Subcutaneous abdominal adipose tissue (tissue), 5 donors: ENCODE measurements at regions not wholly inside any gene's neighbourhood (a gene's known extent, or its start where the extent isn't known, plus 50 kb on each side); places are given as distances from the start of the nearest gene placed in this dataset.
"Not testable (repeated sequence)": the region's sequence is repeated elsewhere in the genome, so short reads cannot be mapped to it uniquely, and the experiment has no call there.

Experiments
- H3K27ac ChIP-seq: one replicate; pipeline ENCODE4 v1.7.0; 2013; ENCODE audit warnings: low read depth, mild to moderate bottlenecking, inconsistent platforms, low read length, moderate library complexity
- H3K27me3 ChIP-seq, 5 donors: one replicate each; pipeline ENCODE4 v1.7.0; 2013; ENCODE audit warnings: low read length in 5 of 5, inconsistent platforms in 1 of 5; ENCODE audit not compliant: control insufficient read depth in 5 of 5, insufficient read depth in 4 of 5
- H3K36me3 ChIP-seq, 5 donors: one replicate each; pipeline ENCODE4 v1.7.0; 2013; ENCODE audit warnings: low read length in 5 of 5; ENCODE audit not compliant: control insufficient read depth in 5 of 5, insufficient read depth in 5 of 5
- H3K4me1 ChIP-seq, 5 donors: one replicate each; pipeline ENCODE4 v1.7.0; 2013; ENCODE audit warnings: low read length in 5 of 5, mild to moderate bottlenecking in 3 of 5, moderate library complexity in 1 of 5; ENCODE audit not compliant: control insufficient read depth in 5 of 5, insufficient read depth in 5 of 5
- H3K4me3 ChIP-seq, 5 donors: one replicate each; pipeline ENCODE4 v1.7.0; 2013; ENCODE audit warnings: low read length in 5 of 5, low read depth in 1 of 5
- H3K9ac ChIP-seq, 5 donors: one replicate each; pipeline ENCODE4 v1.7.0; 2013; ENCODE audit warnings: low read length in 5 of 5, mild to moderate bottlenecking in 4 of 5, moderate library complexity in 3 of 5
- H3K9me3 ChIP-seq, 5 donors: one replicate each; pipeline ENCODE4 v1.7.0; 2013; ENCODE audit warnings: low read length in 5 of 5; ENCODE audit not compliant: control insufficient read depth in 5 of 5
- donor health status: healthy.
- donor health status: healthy.
- donor health status: healthy.
- donor health status: healthy.
- donor health status: healthy.

DNA sequence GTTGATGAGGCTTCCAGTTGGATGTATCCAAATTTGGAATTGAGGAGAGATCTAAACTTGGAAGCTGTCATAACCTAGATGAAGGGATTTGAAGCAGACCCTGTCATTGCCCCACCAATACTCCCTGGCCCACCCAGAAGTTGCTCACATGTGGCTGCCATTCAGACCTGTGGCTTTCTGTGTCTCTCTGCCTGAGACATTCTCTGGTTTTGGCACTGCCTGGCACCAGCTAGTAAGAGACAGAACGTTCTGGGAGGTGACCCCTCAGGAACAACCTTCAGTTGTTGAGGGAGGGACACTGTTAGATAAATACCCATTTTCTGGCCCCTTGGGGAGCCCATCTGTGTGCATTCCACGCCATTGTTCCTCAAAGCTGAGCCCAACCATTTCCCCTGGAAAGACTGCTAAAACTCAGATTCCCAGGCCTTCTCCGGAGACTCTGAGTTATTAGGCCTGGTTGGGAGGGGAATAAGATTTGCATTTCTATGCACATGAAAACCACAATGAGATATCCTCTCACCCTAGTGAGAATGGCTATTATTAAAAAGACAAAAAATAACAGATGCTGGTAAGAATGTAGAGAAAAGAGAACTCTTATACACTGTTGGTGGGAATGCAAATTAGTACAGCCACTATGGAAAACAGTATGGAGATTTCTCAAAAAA is 290.4 kb downstream of the TSHZ3 start:
- Histone ChIP-seq H3K27me3 (no peaks in the 10 kb centered on the region), H3K4me3 (no peak overlapping the region), H3K36me3 (no peaks in the 10 kb centered on the region), H3K9ac (no peak overlapping the region), H3K4me1 (no peaks in the 10 kb centered on the region), H3K27ac (no peak overlapping the region), H3K9me3 (peaks cover 0 to 6% (median 0%) of the 10 kb centered on the region in 5 donors)

DNA sequence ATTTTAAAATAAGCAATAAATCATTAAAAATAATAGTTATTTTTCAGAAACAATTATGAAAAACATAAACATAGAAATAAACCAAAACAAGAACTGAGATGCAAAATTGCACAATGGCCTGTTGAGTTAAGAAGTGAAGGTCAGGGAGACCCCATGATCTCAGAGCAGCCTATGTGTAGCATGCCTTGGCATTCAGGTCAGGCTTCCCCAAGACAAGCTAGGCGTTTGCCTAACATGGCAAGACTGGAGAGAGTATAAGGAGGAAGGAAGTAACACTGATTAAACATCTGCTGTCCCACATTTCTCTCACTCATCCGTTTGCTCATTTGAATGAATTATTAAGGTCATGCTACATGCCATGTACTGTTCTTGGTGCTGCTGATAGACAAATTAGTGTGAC is 291.8 kb downstream of the TSHZ3 start:
- Histone ChIP-seq H3K27me3 (no peaks in the 10 kb centered on the region), H3K4me3 (no peak overlapping the region), H3K9me3 (peaks cover 0 to 6% (median 0%) of the 10 kb centered on the region in 5 donors), H3K36me3 (no peaks in the 10 kb centered on the region), H3K4me1 (no peaks in the 10 kb centered on the region), H3K9ac (no peak overlapping the region), H3K27ac (no peak overlapping the region)

DNA sequence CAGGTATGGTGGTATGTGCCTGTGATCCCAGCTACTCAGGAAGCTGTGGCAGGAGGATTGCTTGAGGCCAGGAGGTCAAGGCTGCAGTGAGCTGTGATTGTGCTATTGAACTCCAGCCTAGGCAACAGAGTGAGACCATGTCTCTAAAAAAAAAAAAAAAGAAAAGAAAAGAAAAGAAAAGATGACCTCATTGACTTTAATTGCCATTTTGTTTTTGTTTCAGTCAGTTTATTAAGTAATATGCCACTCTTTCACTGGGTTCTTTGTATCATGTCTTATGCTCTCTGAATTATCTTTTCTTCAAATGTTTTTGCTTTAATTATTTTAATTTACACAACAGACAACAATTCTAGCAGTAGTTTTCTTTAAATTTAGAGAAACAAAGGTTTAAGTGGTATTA is 293.8 kb downstream of the TSHZ3 start:
- H3K9me3 ChIP-seq, result peaks cover 0 to under 1% (median 0%) of the 10 kb centered on the region in 5 donors
- H3K9ac ChIP-seq, result no peak overlapping the region
- no peaks in the 10 kb centered on the region for H3K4me1 ChIP-seq
- no peak overlapping the region for H3K4me3 ChIP-seq
- no peaks in the 10 kb centered on the region for H3K36me3 ChIP-seq
- no peaks in the 10 kb centered on the region for H3K27me3 ChIP-seq
- no peak overlapping the region for H3K27ac ChIP-seq

DNA sequence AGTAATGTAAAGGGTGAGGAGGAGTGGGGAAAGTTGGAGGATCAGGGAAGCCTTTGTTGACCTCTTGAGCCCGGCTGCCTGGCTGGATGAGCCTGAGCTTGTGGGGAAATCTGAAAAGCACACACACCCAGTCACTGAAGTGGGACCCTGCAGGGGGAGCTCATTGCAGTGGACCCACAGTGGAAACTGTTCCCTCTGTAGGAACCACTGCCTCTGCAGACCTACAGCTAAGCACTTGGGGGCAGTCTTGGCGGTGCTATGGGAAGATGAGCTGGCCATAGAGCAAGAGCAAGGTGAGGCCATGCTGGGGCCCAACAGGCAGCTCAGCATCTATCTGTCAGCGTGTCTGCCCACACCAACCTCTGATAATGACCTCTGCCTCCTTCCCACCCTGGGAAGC is 294.8 kb downstream of the TSHZ3 start:
- Histone ChIP-seq H3K27me3 (no peaks in the 10 kb centered on the region), H3K9ac (no peak overlapping the region), H3K9me3 (no peaks in the 10 kb centered on the region), H3K4me1 (no peaks in the 10 kb centered on the region), H3K27ac (no peak overlapping the region), H3K36me3 (no peaks in the 10 kb centered on the region), H3K4me3 (no peak overlapping the region)

DNA sequence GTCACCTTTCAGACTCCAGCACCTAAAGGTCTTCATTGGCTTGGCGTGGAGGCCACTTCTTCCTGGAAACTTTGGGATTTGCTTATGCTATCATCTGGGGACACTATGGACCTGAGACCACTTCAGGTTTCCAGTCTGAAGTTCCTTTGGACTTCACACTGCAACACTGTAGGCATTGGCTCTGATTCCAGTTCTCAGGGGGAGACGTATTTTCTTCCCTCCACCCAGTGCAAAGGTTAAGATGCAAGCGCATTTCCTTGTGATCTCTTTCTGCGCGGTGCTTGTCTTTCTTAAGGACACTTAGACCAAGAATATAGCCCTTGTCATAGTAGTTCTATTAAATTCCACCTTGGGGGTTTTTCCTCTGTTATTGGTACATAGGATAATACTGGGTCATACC is 299.8 kb downstream of the TSHZ3 start:
- H3K9me3 ChIP-seq, result peaks cover 0 to 5% (median 0%) of the 10 kb centered on the region in 5 donors
- no peak overlapping the region for H3K9ac ChIP-seq
- no peaks in the 10 kb centered on the region for H3K27me3 ChIP-seq
- no peaks in the 10 kb centered on the region for H3K36me3 ChIP-seq
- no peaks in the 10 kb centered on the region for H3K4me1 ChIP-seq
- H3K27ac ChIP-seq, result no peak overlapping the region
- H3K4me3 ChIP-seq, result no peak overlapping the region

DNA sequence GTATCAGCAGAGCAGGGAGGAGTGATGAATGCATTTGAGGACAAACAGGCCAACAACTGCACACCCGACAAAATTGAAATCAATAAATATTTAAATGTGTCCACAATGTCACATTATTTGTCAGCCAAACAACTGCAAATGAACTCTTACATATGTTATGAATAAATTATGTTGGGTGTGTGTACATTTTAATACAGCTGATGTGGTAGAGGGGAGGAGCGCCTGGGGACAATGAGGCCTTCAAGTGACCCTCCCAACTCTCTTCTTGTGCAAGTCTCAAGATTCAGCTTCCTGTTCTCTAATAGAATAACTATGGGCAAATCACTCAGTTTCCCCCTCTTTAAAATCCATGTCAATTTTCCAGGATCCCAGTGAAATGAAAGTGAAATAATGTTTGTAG is 303.2 kb downstream of the TSHZ3 start:
- Histone ChIP-seq H3K4me3 (no peak overlapping the region), H3K9ac (no peak overlapping the region), H3K9me3 (peaks cover 0 to 5% (median 0%) of the 10 kb centered on the region in 5 donors), H3K27ac (no peak overlapping the region), H3K27me3 (no peaks in the 10 kb centered on the region), H3K36me3 (no peaks in the 10 kb centered on the region), H3K4me1 (no peaks in the 10 kb centered on the region)

DNA sequence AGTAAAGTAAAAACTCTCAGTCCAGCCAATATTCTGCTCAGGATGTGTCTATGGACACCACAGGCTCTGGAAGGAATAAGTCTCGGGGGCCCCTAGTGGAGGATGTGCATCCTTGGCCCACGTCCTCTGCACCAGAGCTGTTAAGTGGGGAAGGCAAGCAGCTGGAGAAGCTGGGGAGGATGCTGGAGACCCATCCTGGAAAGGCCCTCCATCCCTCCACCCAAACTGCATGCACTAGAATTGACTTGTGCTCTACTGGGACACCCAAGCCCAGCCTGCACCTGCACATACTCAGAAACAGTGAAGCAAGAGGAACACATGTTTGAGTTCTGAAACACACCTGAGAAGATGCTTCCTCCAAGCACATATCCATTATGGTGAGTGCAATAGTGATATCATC is 307.8 kb downstream of the TSHZ3 start:
- Histone ChIP-seq H3K27ac (no peak overlapping the region), H3K9ac (no peak overlapping the region), H3K4me1 (no peaks in the 10 kb centered on the region), H3K36me3 (no peaks in the 10 kb centered on the region), H3K9me3 (peaks cover 0 to 5% (median 0%) of the 10 kb centered on the region in 5 donors), H3K27me3 (peaks cover 0 to 5% (median 0%) of the 10 kb centered on the region in 5 donors), H3K4me3 (no peak overlapping the region)

DNA sequence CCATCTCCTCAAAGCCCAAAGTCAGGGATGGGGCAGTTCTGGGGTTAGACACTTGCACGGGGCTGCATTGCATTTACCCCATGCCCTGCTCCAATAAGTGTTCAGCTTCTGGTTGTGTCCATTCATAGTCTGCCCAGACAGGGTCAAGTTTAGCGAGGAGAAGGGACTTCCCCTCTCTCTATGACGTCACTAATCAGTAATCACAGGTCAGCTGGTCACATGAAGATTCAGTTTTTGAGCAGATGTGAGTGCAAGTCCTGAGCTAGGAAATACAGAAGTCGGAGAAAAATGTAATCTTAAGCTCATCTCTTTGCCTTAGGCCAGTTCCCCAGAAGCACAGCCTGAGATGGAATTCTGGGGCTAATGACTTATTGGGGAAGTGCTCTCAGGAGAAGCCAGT is 310.1 kb downstream of the TSHZ3 start:
- Histone ChIP-seq H3K4me1 (no peaks in the 10 kb centered on the region), H3K27me3 (peaks cover 0 to 5% (median 0%) of the 10 kb centered on the region in 5 donors), H3K9me3 (peaks cover 0 to 4% (median 0%) of the 10 kb centered on the region in 5 donors)

DNA sequence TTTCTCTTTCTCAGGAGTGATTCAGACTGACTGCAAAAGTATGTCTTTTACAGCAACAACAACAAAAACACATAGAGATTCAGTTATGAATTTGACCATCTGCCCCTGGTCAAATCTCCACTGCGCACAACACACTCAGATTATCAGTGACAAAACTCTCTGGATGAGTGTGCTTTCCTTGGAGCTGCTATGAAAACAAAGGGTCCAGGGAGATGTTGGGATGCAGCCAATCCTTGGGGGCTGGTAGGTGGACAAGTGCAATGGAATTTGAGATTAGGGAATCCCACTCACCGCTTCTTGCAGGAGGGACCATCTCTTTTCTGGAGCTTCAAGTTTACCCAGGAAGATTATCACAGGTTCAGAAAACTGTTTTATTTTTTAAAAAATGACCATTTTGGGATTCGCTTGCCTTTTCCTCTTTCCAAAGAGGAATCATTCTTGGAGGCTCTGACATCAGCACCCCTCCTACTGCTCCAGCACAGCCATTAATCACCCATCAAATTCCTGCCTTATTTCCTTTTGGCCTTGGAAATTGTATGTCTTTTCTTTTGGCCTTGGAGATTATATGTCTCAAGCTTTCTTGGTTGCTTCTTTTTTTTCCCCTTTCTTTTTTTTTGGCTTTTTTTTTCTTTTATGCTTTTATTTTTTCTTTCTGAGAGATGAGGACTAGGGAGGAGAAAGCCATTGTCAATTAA is 311.8 kb downstream of the TSHZ3 start:
- H3K27ac ChIP-seq, result no peak overlapping the region
- H3K36me3 ChIP-seq, result no peaks in the 10 kb centered on the region
- H3K4me1 ChIP-seq, result no peaks in the 10 kb centered on the region

More for the DNA sequence above, 310.1 kb downstream of the TSHZ3 start:
- no peak overlapping the region for H3K4me3 ChIP-seq
- H3K9ac ChIP-seq, result no peak overlapping the region
- H3K27ac ChIP-seq, result no peak overlapping the region
- no peaks in the 10 kb centered on the region for H3K36me3 ChIP-seq

DNA sequence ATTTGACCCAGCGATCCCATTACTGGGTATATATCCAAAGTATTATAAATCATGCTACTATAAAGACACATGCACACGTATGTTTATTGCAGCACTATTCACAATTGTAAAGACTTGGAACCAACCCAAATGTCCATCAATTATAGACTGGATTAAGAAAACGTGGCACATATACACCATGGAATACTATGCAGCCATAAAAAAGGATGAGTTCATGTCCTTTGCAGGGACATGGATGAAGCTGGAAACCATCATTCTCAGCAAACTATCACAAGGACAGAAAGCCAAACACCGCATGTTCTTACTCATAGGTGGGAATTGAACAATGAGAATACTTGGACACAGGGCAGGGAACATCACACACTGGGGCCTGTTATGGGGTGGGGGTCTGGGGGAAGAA is 317.8 kb downstream of the TSHZ3 start:
- H3K9ac ChIP-seq, H3K27ac ChIP-seq, H3K4me3 ChIP-seq, H3K9me3 ChIP-seq, H3K4me1 ChIP-seq, H3K36me3 ChIP-seq, H3K27me3 ChIP-seq: not testable (repeated sequence)

More for the DNA sequence above, 311.8 kb downstream of the TSHZ3 start:
- Histone ChIP-seq H3K27me3 (peaks cover 0 to 5% (median 0%) of the 10 kb centered on the region in 5 donors), H3K4me3 (no peak overlapping the region), H3K9ac (no peak overlapping the region), H3K9me3 (peaks cover 0 to 4% (median 0%) of the 10 kb centered on the region in 5 donors)
